HG02763 (cell line): ENCODE measurements at regions not wholly inside any gene's neighbourhood (a gene's known extent, or its start where the extent isn't known, plus 50 kb on each side); places are given as distances from the start of the nearest gene placed in this dataset.
"Not testable (repeated sequence)": the region's sequence is repeated elsewhere in the genome, so short reads cannot be mapped to it uniquely, and the experiment has no call there.

Source experiments
- ATAC-seq: cut with Tn5 transposase; IDR thresholded peaks from one replicate; pipeline ENCODE4 v1.9.1; 2021; ENCODE audit warnings: mild to moderate bottlenecking, moderate library complexity; ENCODE audit not compliant: unreplicated experiment

DNA sequence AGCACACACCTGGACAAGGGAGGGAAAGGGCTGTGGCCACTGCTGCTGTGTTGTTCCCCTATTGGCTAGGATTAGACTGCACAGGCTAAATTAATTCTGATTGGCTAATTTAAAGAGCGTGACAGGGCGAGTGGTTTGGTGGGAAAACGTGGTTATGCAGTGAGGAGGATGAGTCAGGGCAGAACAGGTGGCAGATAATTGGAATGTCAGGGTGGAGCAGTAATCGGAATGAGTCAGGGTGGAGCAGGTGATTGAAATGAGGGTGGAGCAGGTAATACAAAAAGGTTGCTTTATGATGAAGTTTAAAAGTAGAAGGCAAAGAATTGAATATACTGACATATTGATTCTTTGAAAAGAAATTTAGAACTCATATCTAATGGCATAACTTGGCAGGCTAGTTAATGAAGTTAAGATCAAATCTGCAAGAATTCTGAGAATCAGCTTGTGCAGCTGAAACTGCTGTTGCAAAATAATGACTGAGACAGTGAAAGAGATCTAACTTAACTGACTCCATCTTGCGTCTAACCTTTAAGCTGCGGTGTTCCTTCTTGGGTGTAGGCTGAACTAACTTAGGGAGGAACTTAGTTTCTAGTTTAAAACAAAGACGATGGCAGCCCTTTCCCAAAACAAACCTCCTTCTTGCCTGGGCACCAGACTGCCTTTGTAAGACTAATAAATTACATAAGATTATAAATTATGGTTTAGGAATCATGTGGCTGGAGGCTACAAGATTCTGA, 174.3 kb downstream of the UTP18 start:
- no peak for ATAC-seq

DNA sequence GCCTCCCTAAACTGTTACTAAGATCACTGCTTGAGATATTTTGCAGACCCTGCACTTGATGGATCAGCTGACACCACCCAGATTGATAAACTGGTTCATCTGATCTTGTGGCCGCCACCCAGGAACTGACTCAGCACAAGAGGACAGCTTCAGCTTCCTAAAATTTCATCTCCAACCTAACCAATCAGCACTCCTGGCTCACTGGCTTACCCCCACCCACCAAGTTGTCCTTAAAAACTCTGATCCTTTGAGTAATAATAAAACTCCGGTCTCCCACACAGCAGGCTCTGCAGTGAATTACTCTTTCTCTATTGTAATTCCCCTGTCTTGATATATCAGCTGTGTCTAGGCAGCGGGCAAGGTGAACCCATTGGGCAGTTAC, 174.8 kb downstream of the UTP18 start:
- no peak for ATAC-seq

DNA sequence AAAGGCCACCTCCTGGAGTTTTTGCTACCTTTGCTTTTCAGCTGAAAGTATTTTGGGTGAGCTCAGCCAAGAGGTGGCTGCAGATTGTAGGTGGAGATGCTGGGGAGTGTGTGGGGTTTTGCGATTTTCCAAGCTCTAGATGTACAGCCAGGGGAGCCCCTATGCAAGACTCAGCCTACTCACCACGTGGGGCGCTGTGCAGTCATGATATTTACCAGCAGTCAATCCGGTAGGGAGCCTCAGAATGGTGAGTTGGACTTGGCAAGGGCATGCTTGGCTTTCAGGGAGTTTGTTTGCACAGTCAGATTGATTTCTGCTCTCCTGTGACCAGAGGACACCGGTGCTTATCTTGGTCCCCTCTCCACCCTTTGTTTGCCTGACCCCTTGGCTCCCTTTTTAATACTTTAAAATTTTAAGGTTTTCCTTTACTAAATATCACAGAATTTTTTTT, 175.3 kb downstream of the UTP18 start:
- ATAC-seq, result no peak

DNA sequence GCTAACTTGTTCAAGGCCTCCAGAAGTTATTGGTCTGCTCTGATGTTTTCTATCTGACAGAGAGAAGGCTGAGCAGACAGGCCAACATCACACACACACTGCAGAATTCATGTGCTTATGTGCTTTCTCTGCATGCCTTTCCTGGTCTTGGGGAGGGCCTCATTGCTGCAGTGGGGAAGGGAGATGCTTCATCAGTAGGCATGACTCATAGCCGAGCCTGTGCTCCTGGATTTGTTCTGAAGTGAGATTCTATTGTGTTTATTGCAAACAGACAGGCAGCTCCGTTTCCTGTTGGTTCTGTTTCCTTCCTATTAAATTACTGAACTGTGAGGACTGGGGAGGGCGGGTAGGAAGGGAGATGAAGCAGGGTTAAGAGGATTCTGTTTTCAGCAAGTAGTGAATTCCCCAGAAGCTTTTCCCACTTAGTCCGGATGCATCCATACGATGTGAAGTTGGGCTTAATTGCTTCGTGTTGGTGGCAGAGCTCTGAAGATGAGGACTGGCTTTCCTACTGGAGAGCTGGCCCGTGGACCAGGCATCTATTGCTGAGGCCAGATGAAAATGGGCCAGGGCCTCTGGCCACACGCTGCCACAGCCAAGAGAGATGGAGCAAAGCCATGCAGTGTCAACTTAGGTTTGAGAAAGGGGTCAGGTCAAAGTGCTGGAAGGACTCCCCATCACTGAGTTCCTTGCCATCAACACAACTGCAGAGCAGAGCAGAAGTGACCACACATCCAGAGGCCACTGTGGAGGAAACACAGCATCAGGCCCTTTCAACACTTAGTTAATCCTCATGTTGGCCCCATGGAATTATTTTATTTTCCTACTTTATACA, 179.3 kb downstream of the UTP18 start:
- no peak for ATAC-seq

DNA sequence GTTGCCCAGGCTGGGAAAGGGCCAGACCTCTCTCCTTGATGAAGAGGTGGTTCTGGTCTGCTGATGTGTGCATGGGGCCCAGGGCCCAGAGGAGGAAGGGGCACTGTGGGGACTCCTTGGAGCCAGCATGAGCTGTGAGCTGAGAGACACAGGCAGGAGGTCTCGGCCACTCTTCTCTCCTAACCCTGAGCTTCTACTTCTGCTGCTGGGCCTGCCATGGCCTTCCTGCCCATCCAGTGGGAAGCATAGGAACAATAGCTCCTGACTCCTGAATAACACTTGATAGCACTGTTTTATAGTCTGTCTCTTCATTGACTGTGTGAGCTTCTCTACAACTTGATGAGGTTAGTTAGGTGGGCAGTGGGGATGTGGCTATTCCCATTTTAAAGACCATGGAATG, 181.1 kb downstream of the UTP18 start:
- ATAC-seq, result no peak

DNA sequence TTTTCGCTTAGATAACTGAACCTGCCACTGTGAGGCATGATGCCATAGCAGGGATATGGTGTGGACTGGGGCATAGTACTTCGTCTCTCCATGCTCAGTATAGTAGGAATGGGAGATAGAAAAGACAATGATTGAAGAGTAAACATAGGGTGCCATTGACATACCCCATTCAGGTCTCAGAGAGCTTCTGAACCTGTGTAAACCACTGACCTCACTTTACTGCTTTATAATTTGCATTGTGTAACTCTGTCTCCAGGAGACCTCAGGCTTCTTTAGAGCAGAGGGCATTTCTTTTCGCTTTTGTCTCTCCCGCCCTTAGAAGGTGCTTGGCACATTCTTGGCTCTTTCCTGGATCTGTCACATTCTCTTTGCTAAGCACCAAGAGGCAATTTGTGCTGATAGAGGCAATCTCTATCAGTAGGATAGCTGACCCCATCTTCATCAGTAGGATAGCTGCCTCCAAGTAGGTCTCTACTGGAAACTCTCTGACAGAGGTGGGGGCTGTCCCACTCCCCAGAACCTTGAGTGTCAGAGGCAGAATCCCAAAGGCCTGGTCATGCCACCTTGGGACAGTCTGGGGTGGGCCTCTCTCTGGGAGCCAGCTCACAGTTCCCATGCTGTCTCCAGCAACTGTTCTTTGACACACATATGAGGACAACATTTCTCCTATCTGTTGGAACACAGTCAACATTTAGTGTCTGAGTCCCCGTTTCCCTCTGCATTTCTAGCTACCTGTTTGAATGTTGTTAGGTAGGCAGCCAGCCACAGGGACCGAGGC, 181.9 kb downstream of the UTP18 start:
- no peak for ATAC-seq

DNA sequence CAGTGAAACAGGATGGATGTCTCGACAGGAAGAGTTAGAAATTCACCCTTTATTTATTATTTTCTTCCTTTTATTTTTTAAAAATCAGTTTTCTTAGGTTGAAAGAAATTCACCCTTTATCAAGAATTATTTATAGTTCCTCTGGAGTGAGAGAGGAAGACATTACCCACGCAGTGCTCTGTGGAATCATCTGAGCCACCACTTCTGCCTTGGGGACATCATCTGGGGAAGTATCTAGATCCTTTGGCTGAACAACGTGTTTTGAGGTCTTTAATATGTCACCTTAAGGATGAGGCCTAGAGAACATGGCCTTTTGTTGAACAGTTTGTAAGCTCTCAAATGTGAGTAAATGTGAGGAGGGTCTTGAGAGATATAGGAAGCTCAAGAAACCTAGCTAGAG, 183.3 kb downstream of the UTP18 start:
- ATAC-seq, result no peak

DNA sequence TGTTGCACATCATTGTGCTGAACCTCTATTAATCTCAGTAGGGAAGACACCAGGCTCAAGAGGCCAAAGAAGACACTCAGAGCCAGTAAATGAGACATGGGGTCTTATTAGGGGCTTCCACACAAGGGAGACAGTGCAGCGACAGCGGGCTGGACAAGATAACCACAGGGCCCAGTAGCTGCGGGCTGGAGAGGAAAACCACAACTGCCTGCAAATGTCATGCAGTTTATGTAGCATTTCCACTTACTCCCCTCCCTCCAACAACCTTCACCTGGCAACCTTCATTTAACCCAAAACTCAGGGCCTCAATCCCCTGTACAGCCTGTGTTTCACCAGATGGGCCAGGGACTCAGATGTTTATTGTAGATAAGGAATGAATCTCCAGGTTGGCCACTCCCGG, 185.6 kb downstream of the UTP18 start:
- ATAC-seq, result no peak

DNA sequence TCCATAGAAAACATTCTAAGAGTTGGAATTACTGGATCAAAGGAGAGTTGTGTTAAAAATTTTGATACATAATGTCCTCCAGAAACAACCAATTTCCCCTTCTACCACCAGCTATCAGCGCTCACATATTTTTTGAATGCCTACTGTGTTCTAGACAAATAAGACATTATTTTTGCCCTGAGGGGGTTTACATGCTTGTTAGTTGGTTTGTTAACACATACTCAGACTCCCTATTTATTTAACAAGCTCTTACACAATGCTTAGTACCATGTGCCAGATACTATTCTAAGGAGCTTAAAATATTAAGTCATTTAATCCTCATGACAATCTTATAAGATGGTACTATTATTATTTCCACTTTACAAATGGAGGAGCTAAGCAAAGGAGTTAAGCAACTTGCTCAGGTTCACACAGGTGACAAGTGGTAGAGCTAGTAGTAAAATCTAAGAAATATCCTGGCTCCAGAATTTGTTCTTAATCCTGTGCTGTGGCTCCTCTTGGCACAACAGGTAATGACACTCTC, 194.2 kb downstream of the UTP18 start:
- no peak for ATAC-seq

DNA sequence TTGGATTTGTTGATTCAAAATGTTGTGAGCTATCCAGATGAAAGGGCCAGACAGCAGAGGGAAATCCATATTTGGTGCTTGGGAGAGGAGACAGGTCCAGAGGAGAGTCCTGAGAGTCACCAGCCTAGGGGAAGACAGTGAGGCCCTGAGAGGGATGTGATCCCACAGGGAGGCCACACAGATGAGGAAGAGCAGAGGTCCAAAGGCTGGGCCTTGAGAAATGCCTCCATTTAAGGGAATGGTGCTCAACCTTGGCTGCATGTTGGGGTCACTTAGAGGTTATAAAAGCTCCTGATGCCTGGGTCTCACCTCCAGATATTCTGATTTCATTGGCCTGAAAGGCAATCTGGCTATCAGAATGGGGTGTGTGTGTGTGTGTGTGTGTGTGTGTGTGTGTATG, 194.9 kb downstream of the UTP18 start:
- ATAC-seq, result no peak

DNA sequence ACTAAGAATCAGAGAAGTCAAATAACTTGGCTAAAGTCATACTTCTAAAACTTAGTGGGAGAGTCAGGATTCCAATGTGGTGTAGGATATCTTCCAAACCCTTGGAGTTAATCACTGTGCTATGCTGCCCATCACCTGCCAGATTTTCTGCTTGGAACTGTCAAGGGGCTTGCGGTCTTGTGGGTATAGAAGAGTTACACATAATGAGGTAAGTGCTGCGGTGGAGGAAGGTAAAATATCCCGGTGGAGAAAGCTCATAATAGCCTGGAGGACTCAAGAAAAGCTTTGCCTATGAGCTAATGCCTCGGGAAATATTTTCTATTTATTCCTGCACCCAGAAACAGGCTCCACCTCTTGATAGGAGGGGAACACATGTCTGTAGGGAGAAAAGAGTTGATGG, 195.6 kb downstream of the UTP18 start:
- ATAC-seq, result no peak

DNA sequence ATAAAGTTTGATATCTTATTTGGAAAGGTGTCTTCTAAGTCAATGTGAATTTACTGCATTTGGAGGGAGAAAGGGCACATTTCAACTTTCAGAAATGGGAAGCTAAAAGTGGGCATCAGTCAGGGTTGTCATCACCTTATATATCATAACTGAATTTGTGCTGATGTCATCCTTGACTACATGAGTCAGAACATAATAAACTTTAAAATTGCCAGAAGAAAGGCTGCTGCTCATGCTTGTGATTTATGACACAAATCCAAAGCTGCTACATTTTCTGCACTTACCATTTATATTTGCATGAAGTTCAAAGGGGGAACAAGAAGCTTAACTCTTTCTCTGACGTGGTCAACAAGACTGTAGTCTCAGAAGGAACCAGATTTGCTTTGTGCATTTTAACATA, 196.6 kb downstream of the UTP18 start:
- no peak for ATAC-seq

DNA sequence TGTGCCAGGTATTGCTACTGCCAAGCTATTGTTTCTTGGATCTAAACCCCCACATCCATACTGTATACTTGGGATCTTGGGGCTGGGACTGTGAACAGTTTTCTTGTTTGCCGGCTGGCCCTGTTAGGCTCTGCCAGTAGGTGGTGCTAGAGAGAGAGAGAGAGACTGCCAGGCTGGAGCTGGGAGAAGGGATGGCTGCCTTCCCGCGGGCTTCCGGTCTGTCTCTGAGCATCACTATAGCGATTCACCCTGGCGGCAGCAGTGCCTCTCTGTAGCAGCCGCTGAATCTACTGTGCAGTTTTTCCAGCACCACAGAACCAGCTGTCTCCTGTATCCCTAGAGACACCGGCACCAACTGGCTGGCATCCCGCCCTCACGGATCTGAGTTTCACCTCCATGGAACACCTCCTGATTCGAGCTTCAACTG, 201.2 kb downstream of the UTP18 start:
- no peak for ATAC-seq

DNA sequence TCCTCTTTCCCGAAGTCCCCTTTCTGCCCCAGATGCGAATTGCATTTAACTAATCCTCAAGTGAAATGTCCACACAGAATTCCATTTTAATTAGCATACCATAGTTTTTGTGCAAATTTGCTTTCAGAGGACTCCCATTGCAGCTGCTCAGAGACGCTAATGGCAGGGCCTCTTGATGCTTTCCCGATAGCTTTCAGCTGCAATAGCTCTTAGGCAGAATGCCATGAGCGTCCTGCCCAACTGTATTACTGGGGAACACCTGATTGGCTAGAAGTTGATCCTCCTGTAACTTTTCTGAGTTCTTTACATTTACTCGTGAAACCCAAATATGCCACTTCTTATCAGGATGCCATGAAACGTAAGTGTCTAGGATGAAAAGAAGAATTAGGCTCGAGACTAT, 203.0 kb downstream of the UTP18 start:
- no peak for ATAC-seq

DNA sequence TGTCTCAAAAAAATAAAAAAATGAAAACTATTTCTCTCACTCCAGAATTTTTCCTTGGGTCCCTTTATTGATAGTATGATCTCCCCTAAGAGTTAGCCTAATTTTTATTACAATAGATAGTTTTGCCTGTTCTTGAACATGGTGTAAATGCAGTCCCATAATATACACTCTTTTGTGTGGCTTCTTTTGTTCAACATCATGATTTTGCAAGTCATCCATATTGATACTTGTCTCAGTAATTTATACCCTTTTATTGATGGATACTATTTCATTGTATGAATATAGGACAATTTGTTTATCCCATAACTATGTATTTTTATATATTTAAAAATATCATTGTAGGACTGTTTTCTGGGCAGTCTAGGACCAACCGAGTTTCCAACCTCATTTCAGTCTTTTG, 207.0 kb downstream of the UTP18 start:
- no peak for ATAC-seq

DNA sequence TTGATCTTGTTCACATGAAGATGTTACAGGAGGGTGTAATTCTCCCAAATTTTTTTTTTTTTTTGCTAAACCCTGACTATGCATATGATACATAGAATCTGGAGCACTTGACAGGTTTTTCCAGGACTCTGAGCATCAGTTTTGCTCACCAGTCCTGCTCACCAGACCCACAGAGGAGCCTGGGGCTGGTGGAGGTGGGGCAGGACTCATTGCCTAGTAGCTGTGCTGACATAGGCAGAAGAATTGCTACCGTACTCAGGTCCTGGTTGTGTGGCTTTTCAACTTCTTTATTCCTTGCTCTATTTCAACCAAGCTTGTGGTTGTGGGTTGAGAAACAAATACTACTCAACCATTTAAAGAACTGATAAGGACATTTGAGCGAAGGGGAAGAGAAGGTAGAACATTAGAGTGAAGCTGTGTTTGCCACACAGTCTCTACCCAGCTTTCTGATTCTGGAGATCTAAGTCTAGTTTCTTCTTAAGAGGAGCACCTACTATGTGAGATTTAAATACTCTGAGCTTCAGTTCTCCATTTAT, 212.4 kb downstream of the UTP18 start:
- ATAC-seq, result no peak

DNA sequence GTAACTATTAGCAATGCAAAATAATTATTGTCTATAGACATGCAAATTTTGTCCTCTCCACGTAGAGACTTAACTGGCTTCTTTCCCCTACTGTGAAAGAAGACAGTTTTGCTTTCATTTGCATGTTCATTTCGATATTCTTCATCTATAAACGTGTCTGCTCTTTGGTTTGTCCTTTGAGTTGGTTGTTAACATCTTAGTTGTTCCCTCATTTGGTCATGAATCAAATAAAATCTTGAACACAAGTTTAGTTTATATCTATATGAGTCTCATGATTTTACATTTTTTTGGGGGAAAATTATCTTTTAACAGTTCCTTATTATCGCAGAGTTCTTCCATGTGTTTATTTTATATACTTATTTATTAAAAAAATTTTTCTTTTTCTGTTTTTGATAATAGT, 214.4 kb downstream of the UTP18 start:
- no peak for ATAC-seq

DNA sequence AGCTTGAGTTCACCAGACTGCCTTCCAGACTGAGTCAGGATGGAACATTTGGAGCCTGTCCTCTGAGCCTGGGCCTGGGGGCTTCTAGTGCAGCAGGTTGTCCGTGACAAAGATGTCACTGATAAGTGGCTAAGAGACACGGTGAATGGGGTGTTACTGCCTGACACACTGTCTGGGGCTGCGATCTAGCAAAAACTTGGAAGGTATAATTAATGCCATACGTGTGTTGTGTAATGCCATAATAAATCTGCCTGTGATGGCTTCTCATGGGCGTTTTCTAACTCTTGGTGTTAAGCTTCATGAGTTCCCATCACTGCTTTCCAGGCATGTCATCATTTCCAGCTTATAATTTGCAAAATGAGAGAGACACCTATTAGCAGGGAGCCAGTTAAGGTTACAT, 215.4 kb downstream of the UTP18 start:
- ATAC-seq, result no peak

DNA sequence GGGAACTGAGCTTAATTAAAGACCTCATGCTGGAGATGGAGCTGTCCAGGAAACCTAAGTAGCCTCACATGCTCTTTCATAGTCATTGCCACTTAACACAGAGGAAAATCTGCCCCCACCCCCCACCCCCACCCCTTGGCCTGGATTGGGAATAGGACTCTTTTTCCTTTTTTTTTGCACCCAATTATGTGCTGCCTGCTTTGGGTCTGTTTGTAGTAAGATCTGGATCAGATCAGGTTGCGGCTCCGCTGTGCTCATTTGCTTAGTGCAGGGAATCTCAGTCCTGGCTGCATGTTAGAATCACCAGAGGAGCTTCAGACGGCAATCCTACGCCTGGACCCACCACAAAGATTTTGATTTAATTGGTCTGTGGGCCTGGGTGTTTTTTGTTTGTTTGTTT, 219.0 kb downstream of the UTP18 start:
- no peak for ATAC-seq

DNA sequence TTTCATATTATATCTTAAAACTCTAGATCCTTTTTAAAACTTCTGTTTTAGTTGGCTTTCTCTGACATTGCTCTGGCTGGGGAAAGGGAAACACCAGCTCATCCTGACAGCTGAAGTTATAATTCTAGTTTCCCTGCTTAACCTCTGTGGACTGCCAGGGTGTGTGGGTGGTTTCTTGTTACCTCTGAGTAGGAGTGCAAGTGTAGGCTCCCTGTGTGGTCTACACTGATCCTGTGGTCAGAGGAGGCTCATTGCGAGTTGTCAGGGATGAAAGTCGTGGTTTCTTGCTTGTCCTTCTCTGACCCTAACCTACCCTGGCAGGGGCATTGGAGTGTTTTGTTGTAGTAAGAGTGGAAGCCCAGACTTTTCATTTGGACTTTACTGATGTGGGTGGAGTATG, 221.0 kb downstream of the UTP18 start:
- no peak for ATAC-seq

DNA sequence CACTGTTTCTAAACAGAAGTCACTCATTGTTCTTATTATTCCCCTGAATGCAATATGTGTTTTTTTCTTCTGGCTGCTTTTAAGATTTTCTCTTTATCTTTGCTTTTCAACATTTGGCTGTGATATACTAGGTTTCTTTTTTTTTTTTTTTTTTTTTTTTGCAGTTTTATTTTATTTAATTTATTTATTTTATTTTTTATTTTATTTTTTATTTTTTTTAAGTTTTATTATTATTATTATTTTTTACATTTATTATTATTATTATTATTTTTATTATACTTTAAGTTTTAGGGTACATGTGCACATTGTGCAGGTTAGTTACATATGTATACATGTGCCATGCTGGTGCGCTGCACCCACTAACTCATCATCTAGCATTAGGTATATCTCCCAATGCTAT, 221.9 kb downstream of the UTP18 start:
- ATAC-seq, result not testable (repeated sequence)
